DMS53 (cell line): ENCODE measurements at regions not wholly inside any gene's neighbourhood (a gene's known extent, or its start where the extent isn't known, plus 50 kb on each side); places are given as distances from the start of the nearest gene placed in this dataset.
"Not testable (repeated sequence)": the region's sequence is repeated elsewhere in the genome, so short reads cannot be mapped to it uniquely, and the experiment has no call there.

Experiments used
- DNase-seq: peaks from one replicate; lab custom pipeline; 2025; lab: John Stamatoyannopoulos, UW

DNA sequence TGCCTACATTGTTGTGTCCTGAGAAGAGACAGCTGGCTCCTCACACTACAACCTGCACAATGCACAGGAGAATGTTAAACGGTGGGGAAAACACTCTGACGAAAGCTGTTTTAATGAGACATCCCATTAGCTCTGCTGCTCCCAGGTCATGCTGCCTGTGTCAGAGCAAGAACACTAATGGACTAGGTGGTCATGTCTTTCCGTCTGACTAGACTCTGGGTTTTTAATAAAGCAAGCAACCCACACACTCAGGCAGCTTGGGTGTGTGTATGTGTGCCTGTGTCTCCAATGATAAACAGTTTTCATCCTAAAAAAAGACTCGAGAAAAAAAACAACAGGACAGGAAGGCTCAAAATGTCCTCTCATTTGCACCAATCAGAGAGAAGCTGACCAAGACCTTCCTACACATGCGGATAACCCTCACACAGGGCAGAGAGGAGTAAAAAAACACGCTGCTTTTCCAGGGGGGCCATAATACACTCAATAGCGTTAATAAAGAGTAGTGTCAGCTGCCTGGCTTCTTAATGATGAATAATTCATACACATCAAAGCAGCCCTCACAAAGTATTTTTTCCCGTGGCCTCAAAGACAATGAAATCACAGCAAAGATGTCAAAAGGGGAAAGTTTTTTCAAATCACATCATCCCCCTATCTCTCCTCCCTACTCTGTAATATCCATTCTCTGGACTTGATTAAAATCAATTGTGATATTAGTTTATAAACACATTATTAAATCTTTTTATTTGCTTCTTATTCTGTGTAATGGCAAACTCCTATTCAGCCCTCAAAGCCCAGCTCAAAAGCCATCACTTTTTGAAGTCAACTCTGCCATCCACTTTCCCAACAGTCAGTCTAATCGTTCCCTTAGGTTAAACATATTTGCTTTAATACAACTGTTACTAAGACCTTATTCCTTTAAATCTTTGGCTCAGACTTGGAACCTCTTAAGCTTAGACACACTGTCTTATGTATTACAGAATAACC lies 244.2 kb upstream of the CDH11 start:
- no peak for DNase-seq

DNA sequence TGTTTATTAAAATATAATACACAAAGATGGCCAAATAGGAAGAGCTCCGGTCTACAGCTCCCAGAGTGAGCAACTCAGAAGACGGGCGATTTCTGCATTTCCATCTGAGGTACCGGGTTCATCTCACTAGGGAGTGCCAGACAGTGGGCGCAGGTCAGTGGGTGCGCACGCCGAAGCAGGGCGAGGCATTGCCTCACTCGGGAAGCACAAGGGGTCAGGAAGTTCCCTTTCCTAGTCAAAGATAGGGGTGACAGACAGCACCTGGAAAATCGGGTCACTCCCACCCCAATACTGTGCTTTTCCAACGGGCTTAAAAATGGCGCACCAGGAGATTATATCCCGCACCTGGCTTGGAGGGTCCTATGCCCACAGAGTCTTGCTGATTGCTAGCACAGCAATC lies 234.9 kb upstream of the CDH11 start:
- DNase-seq, result not testable (repeated sequence)

DNA sequence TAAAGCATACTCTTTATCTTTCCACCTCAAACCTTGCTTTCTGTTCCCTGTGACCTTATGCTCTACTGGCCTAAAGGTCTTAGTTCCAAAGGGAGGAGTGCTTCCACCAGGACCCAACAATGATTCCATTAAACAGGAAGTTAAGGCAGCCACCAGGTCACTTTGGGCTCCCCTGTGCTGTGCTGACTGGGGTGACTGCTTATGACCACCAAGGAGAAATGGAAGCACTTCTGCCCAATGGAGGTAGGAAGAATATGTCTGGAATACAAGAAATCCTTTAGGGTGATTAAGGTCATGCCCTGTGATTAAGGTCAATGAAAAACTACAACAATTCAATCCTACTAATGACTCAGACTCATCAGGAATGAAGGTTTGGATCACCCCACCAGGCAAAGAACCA lies 233.8 kb upstream of the CDH11 start:
- DNase-seq, result no peak

DNA sequence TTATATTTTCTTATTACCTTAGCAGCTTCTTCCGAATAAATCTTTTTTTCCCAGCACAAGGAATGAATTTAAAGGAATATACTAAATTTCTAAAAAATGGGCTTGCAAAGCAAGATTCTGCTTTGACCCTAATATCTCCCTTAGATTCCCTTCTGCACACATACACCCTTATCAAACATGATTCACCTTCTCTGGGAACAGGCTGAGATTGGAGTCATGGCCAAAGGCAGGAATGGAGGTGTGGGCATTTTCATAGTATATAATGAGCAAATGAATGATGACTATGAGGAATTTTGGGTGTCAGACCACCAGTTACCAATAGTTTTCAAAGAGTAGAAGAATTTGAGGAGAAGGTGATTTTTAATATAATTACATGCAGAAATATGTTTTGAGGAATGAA lies 231.3 kb upstream of the CDH11 start:
- DNase-seq, result no peak

DNA sequence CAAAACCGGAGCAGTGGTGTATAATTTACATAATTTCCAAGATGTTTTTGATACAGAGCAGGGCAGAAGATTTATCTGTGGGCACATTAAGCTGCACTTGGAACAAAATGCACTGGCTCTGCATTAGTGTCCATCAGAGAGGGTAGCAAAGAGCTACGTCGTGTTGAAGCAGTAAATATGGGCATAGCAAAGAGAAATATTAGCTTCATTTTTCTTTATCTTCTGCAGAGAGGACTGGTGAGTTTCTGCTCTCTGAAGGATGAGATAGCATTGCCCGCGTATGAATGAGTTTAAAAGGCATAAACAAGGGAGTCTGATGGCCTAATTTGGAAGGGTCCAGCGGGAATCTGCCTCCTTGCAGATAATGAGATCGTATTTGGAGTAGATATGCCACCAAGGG lies 227.8 kb upstream of the CDH11 start:
- DNase-seq, result no peak

DNA sequence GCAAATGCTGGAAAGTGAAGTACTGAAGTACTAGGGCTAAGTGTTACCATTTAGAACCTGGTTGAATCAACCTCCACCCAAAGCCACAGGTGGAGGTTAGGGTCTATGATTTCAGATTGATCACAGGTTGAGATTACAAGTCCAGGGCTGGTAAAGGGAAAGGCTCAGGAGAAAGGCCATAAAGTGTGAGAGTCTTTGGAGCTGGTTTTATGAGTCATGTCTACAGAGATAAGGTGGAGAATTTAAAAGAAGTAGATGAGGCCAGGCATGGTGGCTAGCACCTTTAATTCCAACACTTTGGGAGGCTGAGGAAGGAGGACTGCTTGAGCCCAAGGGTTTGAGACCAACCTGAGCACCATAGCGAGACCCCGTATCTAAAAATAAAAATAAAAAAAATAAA lies 221.7 kb upstream of the CDH11 start:
- DNase-seq, result no peak

DNA sequence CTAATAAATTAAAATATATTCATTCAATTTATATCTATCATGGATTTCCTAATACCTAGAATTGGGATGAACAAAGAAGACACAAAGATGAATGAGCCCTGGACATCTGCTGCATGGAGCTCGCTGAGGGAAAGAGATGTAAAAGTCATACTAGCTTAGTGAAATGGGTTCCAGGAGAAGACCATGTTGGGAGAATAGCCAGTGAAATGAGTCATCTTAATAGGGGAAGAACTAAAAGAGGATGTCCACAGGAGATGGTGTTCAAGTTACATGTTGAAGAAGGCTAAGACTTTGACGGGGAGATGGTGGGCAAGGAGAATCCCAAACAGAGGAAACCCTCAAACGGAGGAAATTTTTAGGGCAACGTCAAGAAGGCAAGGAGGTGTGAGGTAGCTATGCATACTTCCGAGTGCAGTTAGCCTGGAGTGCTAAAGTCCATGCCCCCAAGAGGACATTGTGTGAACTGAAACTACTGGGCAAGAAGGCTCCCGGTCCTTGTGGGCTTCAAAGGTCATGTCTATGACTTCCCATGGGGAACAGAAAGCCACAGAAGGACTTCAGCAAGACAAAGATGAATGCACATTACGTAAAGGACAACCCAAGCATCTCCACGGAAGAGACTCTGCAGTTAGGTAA lies 220.5 kb upstream of the CDH11 start:
- peak; percentile 2 for DNase-seq

DNA sequence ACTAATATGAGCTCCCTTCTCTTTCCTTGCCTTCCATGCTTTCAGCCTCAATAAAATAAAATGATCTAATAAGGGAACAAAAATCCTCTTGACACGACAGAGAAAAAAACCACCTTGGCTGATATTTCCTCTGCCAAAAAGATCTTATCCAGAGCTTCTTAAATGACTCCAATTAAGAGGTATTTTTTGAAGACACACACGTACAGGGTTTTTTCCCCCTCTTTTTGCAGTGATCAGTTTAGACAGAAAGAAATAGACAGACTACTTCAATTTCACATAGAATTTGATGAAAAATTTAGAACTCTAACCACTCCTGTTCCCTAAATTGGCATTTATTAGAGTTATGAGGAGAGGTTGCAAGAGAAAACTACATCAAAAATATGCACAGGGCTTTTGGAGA lies 217.2 kb upstream of the CDH11 start:
- no peak for DNase-seq

DNA sequence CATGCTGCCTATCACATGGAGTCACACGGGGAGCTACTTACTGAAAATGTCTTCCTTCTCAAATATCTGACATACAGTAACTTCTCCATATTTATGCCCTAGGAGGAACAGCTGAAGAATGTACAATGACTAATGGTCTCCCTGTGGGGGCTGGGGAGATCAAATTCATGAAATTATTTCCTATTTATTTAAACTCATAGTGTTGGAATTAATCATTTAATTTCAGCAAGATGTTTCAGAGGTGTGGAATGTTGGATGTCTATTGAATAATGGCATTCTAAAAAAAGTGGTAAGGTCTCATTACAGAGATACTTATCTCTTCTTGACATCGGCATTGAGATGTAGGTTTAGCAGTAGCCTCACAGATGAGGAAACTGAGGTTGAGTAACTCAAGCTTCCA lies 214.3 kb upstream of the CDH11 start:
- no peak for DNase-seq

DNA sequence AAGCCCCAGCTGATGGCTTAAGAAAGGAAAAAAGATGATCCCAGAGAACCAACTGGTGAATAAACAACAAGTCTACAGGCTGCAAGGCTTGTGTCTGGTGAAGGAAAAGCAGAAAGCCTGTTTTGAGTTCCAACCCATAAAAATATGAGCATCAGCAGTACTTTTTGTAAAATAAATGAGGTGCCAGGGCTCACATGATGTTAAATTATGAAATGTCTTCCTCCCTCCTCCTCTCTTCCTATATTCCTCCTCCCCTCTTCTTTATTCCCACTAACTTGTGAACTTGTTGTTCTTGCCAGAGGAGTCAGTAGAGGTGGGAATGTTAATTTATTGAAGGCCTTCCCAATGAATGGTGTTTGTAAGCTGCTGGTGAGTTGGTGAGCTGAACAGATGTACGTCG lies 212.2 kb upstream of the CDH11 start:
- no peak for DNase-seq

DNA sequence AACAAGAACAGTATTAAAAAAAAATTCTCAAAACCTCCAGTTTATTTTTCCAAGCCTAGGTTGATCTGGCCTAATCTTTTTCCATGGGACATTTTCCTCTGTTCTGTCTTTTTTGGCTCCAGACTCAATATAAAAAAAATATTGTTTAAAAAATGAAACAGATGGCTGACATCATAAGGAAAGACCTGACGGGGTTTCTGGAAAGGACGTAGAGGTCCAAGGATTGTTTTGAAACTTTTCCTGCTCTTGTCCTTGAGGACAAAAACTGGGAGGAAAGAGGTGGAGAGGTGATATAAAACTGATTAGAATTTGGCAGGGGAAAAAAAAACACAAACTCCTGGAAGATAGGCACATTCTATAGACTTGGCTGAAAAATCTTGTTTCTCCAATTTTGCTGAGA lies 211.4 kb upstream of the CDH11 start:
- no peak for DNase-seq

DNA sequence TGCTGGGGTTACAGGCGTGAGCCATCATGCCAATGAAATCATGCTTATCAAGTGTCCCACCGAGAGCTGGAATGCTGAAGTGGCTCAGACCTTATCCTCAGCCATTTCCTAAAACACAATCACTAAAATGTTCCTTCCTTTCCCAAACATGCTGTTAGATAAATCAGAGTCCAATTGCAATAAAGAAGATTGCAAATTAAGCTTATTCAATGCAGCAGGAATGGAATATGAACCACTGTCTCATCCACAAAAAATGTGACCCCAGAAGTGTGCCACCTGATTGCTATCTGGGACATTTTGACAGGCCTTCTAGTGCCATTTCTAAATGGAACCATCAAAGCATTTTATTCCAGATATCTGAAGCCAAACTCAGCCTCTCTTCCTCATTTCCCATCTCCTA lies 205.5 kb upstream of the CDH11 start:
- no peak for DNase-seq

DNA sequence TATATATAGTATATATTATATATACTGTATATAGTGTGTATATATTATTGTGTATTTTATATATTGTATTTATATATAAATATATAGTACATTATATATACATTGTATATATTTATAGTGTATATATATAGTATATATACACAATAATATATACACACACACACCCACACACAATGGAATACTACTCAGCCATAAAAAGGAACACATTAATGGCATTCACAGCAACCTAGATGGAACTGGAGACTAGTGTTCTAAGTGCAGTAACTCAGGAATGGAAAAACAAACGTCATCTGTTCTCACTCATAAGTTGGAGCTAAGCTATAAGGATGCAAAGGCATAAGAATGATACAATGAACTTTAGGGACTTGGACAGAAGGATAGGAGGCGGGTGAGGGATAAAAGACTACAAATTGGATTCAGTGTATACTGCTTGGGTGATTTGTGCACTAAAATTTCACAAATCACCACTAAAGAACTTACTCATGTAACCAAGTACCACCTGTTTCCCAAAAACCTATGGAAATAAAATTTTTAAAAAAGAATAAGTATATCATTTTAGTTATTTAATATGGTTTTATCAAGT lies 201.9 kb upstream of the CDH11 start:
- no peak for DNase-seq

DNA sequence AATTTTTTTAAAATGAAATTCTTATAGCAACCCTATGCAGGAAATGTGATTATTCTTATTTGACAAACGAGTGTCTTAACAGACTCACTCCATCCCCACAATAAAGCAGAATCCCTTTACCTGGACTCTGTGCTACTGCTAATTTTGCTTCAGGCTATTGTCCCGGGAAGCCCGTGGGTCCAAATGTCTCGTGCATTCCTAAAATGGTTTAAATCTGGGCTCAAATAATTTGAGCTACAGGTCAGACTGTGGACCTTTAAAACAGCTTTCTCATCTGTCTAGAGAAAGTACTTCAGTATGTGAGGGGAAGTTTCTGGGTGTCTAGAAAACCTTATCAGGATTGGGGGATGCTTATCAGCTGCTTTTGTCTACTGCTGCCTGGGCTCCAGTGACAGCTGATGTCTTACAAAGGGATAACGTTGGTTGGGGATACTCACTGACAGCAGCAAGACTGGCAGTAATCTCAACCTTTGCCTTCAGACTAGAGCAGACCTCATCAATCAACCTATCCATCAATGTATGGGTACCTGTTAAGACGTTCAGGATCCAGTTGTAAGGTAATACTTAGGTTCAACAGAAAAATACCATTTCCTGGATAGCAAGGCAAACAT lies 197.9 kb upstream of the CDH11 start:
- no peak for DNase-seq

DNA sequence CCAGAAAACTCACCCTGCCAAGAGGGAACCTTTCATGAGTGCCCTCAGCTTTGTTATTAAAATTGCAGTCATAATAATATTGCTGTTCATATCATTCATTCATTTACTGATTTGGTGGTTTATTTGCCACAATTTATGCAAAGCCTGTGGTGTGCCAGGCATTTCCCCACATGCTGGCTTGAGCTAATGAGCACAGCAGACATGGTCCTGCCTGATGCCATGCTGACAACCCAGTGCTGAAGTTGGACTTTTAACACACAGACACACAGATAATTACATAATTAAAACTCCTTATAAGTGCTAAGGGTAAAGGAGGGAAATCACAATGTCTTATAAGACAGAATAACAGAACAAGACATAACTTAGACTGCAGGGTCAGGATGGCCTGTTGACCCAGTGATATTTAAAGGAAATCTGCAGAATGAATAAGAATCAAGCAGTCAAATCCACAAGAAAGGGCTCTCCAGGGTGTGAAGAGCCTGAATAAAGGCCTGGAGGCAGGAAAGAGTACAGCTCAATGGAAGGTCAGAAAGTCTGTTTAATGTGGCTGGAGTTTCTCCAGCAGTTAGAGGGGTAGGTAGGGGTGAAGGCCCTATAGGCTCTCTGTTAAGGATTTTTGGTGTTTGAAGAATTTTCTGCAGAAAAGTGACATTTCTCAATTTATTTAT lies 196.9 kb upstream of the CDH11 start:
- DNase-seq, result no peak

DNA sequence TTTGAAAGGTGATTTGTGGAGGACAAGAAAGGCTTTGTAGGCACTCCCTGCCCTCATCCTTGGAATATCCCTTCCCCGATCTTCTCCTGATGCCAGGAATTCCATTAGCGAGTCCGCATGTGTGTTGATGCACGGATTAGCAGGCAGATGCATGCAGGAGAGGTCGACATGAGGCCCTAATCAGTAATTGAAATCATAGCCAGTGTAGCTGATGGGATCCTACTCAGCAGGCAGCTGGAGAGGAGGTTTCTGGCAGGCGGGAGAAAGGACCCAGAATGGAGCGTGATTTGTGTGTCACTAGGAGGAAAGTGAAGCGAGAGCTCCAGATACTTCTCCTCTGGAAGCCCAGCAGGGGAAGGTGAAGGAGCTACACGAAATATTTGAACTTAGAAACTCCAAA lies 196.3 kb upstream of the CDH11 start:
- no peak for DNase-seq

DNA sequence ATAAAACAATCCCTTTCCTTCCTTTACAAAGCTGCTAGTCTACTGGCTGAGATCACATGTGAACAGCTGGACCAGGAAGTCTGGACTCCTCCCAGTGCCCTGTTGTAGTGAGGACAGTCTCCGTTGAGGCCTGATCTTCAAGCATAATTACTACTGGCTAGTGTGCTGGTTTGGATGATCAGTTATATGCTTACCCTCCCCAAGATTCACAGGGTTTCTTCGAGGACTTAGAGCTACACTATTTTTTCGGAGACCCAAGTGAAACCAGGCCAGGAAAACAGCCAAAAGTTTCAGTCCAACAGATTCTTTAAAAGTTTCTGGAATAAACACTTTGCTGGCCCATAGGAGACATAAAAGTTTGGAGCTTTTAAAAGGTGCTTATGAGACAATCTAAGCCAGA lies 194.9 kb upstream of the CDH11 start:
- no peak for DNase-seq

DNA sequence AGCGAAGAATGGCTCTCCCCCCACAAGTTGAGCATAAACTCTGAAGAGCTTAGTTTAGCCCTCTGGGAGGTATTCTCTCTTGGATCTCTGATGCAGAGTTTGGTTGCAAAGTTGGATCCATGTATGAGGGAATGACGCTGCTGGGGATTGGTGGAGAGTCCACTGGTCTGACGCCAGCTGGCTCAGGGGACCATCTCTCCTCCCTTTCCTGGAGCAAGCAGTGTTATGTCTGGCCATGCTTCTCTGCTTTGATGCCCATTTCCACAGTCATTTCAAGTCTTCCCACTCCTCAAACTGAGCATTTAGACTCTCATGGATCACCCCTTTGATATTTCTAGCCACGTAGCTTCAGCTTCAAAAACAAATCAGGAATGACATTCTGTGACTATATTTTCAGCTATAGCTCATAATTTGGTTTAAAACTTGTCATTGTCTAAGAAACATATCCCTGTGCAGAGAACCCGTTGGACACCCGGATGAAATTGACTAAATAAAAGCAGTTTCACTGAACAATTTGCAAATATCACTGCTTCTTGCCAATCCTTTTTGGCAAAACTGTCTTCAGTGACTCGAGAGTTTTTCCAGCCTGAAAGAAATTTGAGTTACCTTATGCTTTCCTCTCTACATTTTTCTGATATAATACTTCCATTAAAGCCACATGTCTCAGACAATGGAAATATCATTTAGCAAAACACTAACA lies 193.4 kb upstream of the CDH11 start:
- no peak for DNase-seq

DNA sequence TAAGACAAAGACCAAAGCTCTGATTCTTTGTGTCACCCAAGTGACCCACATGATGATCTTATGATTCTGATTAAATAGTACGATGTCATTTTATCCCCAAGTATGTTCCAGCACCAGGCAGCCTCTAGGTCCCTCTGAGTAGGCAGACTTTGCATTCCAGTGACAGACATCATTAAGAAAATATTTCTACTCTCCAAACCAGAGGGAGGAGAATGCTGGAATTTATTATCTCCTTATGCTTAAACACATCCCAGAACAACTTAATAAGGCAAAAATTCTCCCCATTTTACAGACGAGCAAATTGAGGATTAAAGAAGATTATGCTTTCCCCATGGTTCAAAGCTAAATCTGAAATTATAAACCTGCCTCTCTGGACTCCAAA lies 192.8 kb upstream of the CDH11 start:
- no peak for DNase-seq

DNA sequence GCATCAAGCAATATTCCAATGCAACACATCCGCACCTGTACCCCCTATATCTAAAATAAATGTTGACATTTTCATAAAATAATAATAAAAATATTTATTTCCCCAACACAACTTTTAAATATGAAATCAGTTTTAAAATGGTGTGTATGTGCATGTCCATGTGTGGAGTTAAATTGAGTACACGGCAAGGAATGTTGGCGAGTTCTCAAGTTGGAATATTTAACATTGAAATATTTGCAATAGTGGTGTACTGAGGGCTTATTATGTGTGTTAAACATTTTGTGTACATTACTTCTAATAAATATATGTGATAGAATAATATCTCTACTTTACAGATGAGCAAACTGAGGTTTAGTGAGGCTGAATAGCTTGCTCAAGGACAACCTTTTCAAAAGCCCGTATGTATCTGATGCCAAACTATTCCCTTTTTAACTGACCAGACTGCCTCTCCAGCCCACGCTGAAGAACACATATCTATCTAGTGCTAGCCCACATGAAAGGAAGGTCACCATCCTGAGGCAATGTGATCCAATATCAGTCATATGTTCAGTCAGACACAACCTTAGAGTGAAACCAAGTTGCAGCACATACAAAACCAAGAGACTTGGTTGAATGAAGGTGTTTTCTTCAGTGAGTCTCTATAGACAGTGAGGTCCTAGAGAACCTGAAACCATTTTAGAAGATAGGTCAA lies 192.2 kb upstream of the CDH11 start:
- DNase-seq, result no peak

DNA sequence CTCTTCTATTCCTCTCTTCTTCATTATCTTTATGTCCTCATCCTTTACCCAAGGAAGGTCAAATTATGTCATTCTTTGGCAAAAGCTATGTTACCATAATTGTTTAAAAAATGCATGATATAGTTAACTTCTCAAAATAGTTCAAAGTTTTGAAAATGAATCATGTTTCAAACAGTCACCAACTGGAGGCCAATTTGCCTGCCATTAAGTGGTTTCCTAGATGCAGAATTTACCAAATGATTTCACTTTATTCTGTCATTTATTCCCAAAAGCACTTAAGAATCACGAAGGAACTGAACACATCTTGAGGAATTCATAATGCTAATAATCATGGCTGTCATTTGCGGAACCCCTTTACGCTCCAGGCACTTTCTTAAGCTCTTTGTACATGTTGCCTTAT lies 190.9 kb upstream of the CDH11 start:
- DNase-seq, result no peak
